Left cardiac atrium (tissue), 4 donors: ENCODE measurements at regions not wholly inside any gene's neighbourhood (a gene's known extent, or its start where the extent isn't known, plus 50 kb on each side); places are given as distances from the start of the nearest gene placed in this dataset.

Source experiments
- ATAC-seq, 2 donors: fragments of 200-7000 bp; cut with Tn5 transposase; one replicate each; pipeline ENCODE4 v1.9.1; 2020; ENCODE audit warnings: mild to moderate bottlenecking in 2 of 2, moderate library complexity in 2 of 2
- DNase-seq: peaks from one replicate; pipeline ENCODE4 v3.0.0-alpha.2; 2020
- intact Hi-C, 2 donors: fragments of 100-400 bp; cut with DNase I; formaldehyde crosslinking; loops; one replicate each; pipeline versions ENCODE4 v1.14.1 to v1.15.1; 2022 to 2023
- donor health status: DM: no; HTN: yes; CAD: no.
- donor health status: DM: no; HTN: yes; CAD: no; lungs with severe emphysema.
- donor health status: DM: yes; HTN: yes; CAD: no.
- donor health status: Dilated cardiomyopathy.

- no peak for DNase-seq
- intact Hi-C loops = no loop called here
- no peak for ATAC-seq
These were observed 236.2 kb downstream of the IKZF2 start for GRCh38 chr2:212915121-212915782.

- intact Hi-C loops = no loop called here
- ATAC-seq (no peak), DNase-seq (no peak)
These were observed 237.0 kb downstream of the IKZF2 start for GRCh38 chr2:212914392-212914791.

- no peak for ATAC-seq
- intact Hi-C loops = no loop called here
These were observed 237.6 kb downstream of the IKZF2 start for GRCh38 chr2:212913640-212914306.

GRCh38 chr2:212912445-212913103, 238.8 kb downstream of the IKZF2 start:
- intact Hi-C loops = no loop called here
- DNase-seq = no peak
- ATAC-seq = peak; percentile 25 to 30

More at GRCh38 chr2:212913640-212914306, 237.6 kb downstream of the IKZF2 start:
- no peak for DNase-seq

GRCh38 chr2:212911011-212911410, 240.4 kb downstream of the IKZF2 start:
- intact Hi-C loops = no loop called here
- no peak for ATAC-seq
- DNase-seq = no peak

- ATAC-seq (no peak), DNase-seq (no peak)
- intact Hi-C loops = no loop called here
These were observed 242.6 kb downstream of the IKZF2 start for GRCh38 chr2:212908682-212909435.

GRCh38 chr2:212908031-212908430, 243.4 kb downstream of the IKZF2 start:
- DNase-seq (no peak), ATAC-seq (no peak)
- intact Hi-C loops = no loop called here

GRCh38 chr2:212906620-212907019, 244.8 kb downstream of the IKZF2 start:
- intact Hi-C loops = no loop called here
- DNase-seq (no peak), ATAC-seq (no peak)

- ATAC-seq (peak; percentile 24 to 30), DNase-seq (no peak)
- intact Hi-C loops = no loop called here
These were observed 245.7 kb downstream of the IKZF2 start for GRCh38 chr2:212905640-212906201.

- ATAC-seq (no peak), DNase-seq (no peak)
- intact Hi-C loops = no loop called here
These were observed 246.8 kb downstream of the IKZF2 start for GRCh38 chr2:212904646-212905045.

GRCh38 chr2:212903413-212903812, 248.0 kb downstream of the IKZF2 start:
- intact Hi-C loops = no loop called here
- no peak for ATAC-seq

GRCh38 chr2:212902421-212902820, 249.0 kb downstream of the IKZF2 start:
- no peak for DNase-seq
- intact Hi-C loops = no loop called here
- no peak for ATAC-seq

More at GRCh38 chr2:212903413-212903812, 248.0 kb downstream of the IKZF2 start:
- no peak for DNase-seq

GRCh38 chr2:212901604-212902275, 249.7 kb downstream of the IKZF2 start:
- DNase-seq (no peak), ATAC-seq (no peak)
- intact Hi-C loops = no loop called here

GRCh38 chr2:212900715-212901114, 250.7 kb downstream of the IKZF2 start:
- ATAC-seq (peak in 1 of 2 donors; percentile 58), DNase-seq (no peak)
- intact Hi-C loops = no loop called here

- intact Hi-C loops = loop anchor here in 1 of 2 donors (10.0 kb wide), 1 partner anchor 123 kb away; no protein-coding TSS in a partner anchor
- ATAC-seq = no peak
- no peak for DNase-seq
These were observed 253.4 kb downstream of the IKZF2 start for GRCh38 chr2:212898011-212898410.

GRCh38 chr2:212897296-212897695, 254.1 kb downstream of the IKZF2 start:
- DNase-seq (no peak), ATAC-seq (no peak)
- intact Hi-C loops = loop anchor here in 1 of 2 donors (10.0 kb wide), 1 partner anchor 122 kb away; no protein-coding TSS in a partner anchor

GRCh38 chr2:212894026-212894425, 257.4 kb downstream of the IKZF2 start:
- DNase-seq = no peak
- no peak for ATAC-seq
- intact Hi-C loops = loop anchor here (5.0 to 10.0 kb wide), 2 partner anchors 117 to 119 kb away; no protein-coding TSS in a partner anchor

- DNase-seq (no peak), ATAC-seq (no peak)
- intact Hi-C loops = loop anchor here (5.0 to 10.0 kb wide), 2 partner anchors 116 to 118 kb away; no protein-coding TSS in a partner anchor
These were observed 258.2 kb downstream of the IKZF2 start for GRCh38 chr2:212893216-212893615.
